Heart right ventricle (tissue), 16 donors: ENCODE measurements at regions not wholly inside any gene's neighbourhood (a gene's known extent, or its start where the extent isn't known, plus 50 kb on each side); places are given as distances from the start of the nearest gene placed in this dataset.

Experiments used
- ATAC-seq, 8 donors: fragments of 200-7000 bp; cut with Tn5 transposase; one replicate each; pipeline ENCODE4 v1.9.1; 2020; ENCODE audit warnings: mild to moderate bottlenecking in 8 of 8, moderate library complexity in 8 of 8, moderate number of reproducible peaks in 1 of 8
- DNase-seq, 2 donors: peaks; one replicate each; pipeline ENCODE4 v3.0.0-alpha.2; 2020
- H3K27ac ChIP-seq, 10 donors: fragments of 200-600 bp; sonication (generic) in 2 of 10; one replicate each; pipeline versions ENCODE4 v1.5.0 to v1.8.0; 2020 to 2022; ENCODE audit warnings: mild to moderate bottlenecking in 3 of 10
- H3K27me3 ChIP-seq, 7 donors: fragments of 200-600 bp; one replicate each; pipeline ENCODE4 v1.8.0; 2021 to 2022; ENCODE audit warnings: mild to moderate bottlenecking in 2 of 7
- H3K36me3 ChIP-seq, 9 donors: fragments of 200-600 bp; sonication (generic) in 1 of 9; one replicate each; pipeline versions ENCODE4 v1.5.0 to v1.8.0; 2020 to 2022; ENCODE audit warnings: mild to moderate bottlenecking in 2 of 9
- H3K4me1 ChIP-seq, 9 donors: fragments of 200-600 bp; sonication (generic) in 1 of 9; one replicate each; pipeline versions ENCODE4 v1.5.0 to v1.8.0; 2020 to 2022; ENCODE audit warnings: mild to moderate bottlenecking in 4 of 9
- H3K4me3 ChIP-seq, 10 donors: fragments of 200-600 bp; sonication (generic) in 2 of 10; one replicate each; pipeline versions ENCODE4 v1.5.0 to v1.8.0; 2020 to 2022; ENCODE audit warnings: mild to moderate bottlenecking in 7 of 10, moderate library complexity in 2 of 10
- H3K9me3 ChIP-seq, 11 donors: fragments of 200-600 bp in 10 of 11; sonication (generic) in 2 of 11; one replicate each; pipeline versions ENCODE4 v1.5.0 to v1.8.0; 2013 to 2022; ENCODE audit warnings: mild to moderate bottlenecking in 2 of 11, control low read depth in 1 of 11, moderate library complexity in 1 of 11
- CTCF ChIP-seq, 9 donors: fragments of 200-600 bp; sonication (generic) in 2 of 9; IDR thresholded peaks; one replicate each; pipeline versions ENCODE4 v1.5.0 to v1.8.0; 2021 to 2022; ENCODE audit warnings: antibody characterized with exemption in 9 of 9, mild to moderate bottlenecking in 5 of 9, moderate library complexity in 1 of 9
- WGBS, 2 donors: extraction: QIAGEN DNeasy Blood & Tissue Kit; methylation state at CpG; one replicate each; pipeline ENCODE4 v1.1.7; 2013; ENCODE audit warnings: inconsistent platforms in 1 of 2; 5-methylcytosine and 5-hydroxymethylcytosine counted together
- intact Hi-C, 10 donors: fragments of 100-400 bp; cut with DNase I; formaldehyde crosslinking; loops; one replicate each; pipeline versions ENCODE4 v1.11.1 to v1.14.2; 2022
- donor health status: Arrhythmogenic right ventricular cardiomyopathy.
- donor health status: ischemic (EF 13 %, LVEDD 7.1; RV severe dilation, severe dysfunction).
- donor health status: healthy with polysubstance abuse.
- donor health status: DM: no; HTN: yes; CAD: no.
- donor health status: DM: no; HTN: no; CAD: no.
- donor health status: ischemic (EF 25% LVEDD 6.9; RV normal size, moderate dysfunction).
- donor health status: ischemic (EF 25% LVEDD 5.7; RV mildly dilated, moderate dysfunction).
- donor health status: healthy.
- donor health status: DM: yes; HTN: yes; CAD: no.
- donor health status: Ischemic cardiomyopathy.
- donor health status: ischemic (EF 35%, LVEDD 5.7; RV mildly dilated, moderate dysfunction).
- donor health status: nonischemic (EF 11% LVEDD 7.7; RV severe dilation, severe dysfunction).
- donor health status: DM: yes; HTN: yes; CAD: no.
- donor health status: PGD.
- donor health status: ischemic (EF 29% LVEDD 5.4; RV normal size, mild dysfunction).
- donor health status: nonischemic (EF 23%, LVEDD 6.1; RV moderate dilation, normal function).

- TF ChIP-seq CTCF (IDR thresholded peaks at IDR 0.05), result no peak
- Histone ChIP-seq H3K36me3 (no peaks in the 10 kb centered on the region), H3K4me3 (no peak overlapping the region), H3K27ac (no peak overlapping the region), H3K27me3 (no peaks in the 10 kb centered on the region), H3K4me1 (no peaks in the 10 kb centered on the region), H3K9me3 (peaks cover 0 to 45% (median 14%) of the 10 kb centered on the region in 11 donors)
- ATAC-seq (no peak), DNase-seq (no peak)
- intact Hi-C loops, result no loop called here
Observed at GRCh38 chr3:18195836-18196235, 229.3 kb downstream of the SATB1 start.

- TF ChIP-seq CTCF (IDR thresholded peaks at IDR 0.05), result no peak
- Histone ChIP-seq H3K4me3 (no peak overlapping the region), H3K9me3 (peaks cover 0 to 32% (median 14%) of the 10 kb centered on the region in 11 donors), H3K4me1 (no peaks in the 10 kb centered on the region), H3K27me3 (no peaks in the 10 kb centered on the region), H3K36me3 (no peaks in the 10 kb centered on the region), H3K27ac (no peak overlapping the region)
- DNase-seq (no peak), ATAC-seq (no peak)
- intact Hi-C loops, result no loop called here
- WGBS, 2 donors, result 65 to 67% methylated on average over 4 of the region's 4 CpGs
Observed at GRCh38 chr3:18194431-18194830, 230.7 kb downstream of the SATB1 start.

- DNase-seq (no peak), ATAC-seq (no peak)
- H3K36me3 ChIP-seq, result no peaks in the 10 kb centered on the region
- peaks cover 0 to 1% (median 0%) of the 10 kb centered on the region in 11 donors for H3K9me3 ChIP-seq
- H3K4me3 ChIP-seq, result no peak overlapping the region
- intact Hi-C loops, result no loop called here
- no peak overlapping the region for H3K27ac ChIP-seq
- H3K4me1 ChIP-seq, result no peaks in the 10 kb centered on the region
- TF ChIP-seq CTCF (IDR thresholded peaks at IDR 0.05), result no peak
- H3K27me3 ChIP-seq, result no peaks in the 10 kb centered on the region
Observed at GRCh38 chr3:18190646-18191045, 234.5 kb downstream of the SATB1 start.

- Histone ChIP-seq H3K4me1 (no peaks in the 10 kb centered on the region), H3K36me3 (no peaks in the 10 kb centered on the region), H3K4me3 (no peak overlapping the region), H3K9me3 (no peaks in the 10 kb centered on the region), H3K27ac (no peak overlapping the region), H3K27me3 (no peaks in the 10 kb centered on the region)
- DNase-seq, result no peak
- intact Hi-C loops, result no loop called here
- TF ChIP-seq CTCF (IDR thresholded peaks at IDR 0.05), result no peak
- WGBS, 2 donors, result 82 to 84% methylated on average over 9 of the region's 9 CpGs
- ATAC-seq, result no peak
Observed at GRCh38 chr3:18189282-18190050, 235.7 kb downstream of the SATB1 start.
